Mesenchymal stem cell (in vitro differentiated cells and primary cell): ENCODE measurements at regions not wholly inside any gene's neighbourhood (a gene's known extent, or its start where the extent isn't known, plus 50 kb on each side); places are given as distances from the start of the nearest gene placed in this dataset.

Source experiments
- DNase-seq: peaks from one replicate; pipeline ENCODE4 v3.0.0-alpha.2; 2013
- H2AFZ ChIP-seq: one replicate; pipeline ENCODE4 v1.6.1; 2013; ENCODE audit warnings: low read depth, mild to moderate bottlenecking, control low read depth, inconsistent platforms, low read length, moderate library complexity
- H2AK5ac ChIP-seq: 2 replicates; pipeline ENCODE4 v1.6.1; 2013; ENCODE audit warnings: low read length, moderate library complexity, mild to moderate bottlenecking, inconsistent platforms; ENCODE audit not compliant: severe bottlenecking
- H2BK120ac ChIP-seq: one replicate; pipeline ENCODE4 v1.6.1; 2013; ENCODE audit warnings: low read depth, mild to moderate bottlenecking, inconsistent platforms, low read length, moderate library complexity
- H2BK12ac ChIP-seq, 2 experiments: one replicate each; pipeline ENCODE4 v1.6.1; 2013; ENCODE audit warnings: inconsistent platforms in 2 of 2, low read length in 2 of 2, mild to moderate bottlenecking in 2 of 2, moderate library complexity in 2 of 2, control low read depth in 1 of 2
- H2BK15ac ChIP-seq: one replicate; pipeline ENCODE4 v1.6.1; 2013; ENCODE audit warnings: mild to moderate bottlenecking, low read depth, inconsistent platforms; ENCODE audit not compliant: poor library complexity, severe bottlenecking
- H2BK5ac ChIP-seq: 2 replicates; pipeline ENCODE4 v1.6.1; 2013; ENCODE audit warnings: low read depth, mild to moderate bottlenecking, low read length, control low read depth, inconsistent platforms; ENCODE audit not compliant: poor library complexity, severe bottlenecking
- H3K14ac ChIP-seq, 2 experiments: one replicate each; pipeline ENCODE4 v1.6.1; 2013; ENCODE audit warnings: inconsistent platforms in 2 of 2, low read length in 2 of 2, control low read depth in 1 of 2, mild to moderate bottlenecking in 1 of 2, moderate library complexity in 1 of 2
- H3K18ac ChIP-seq, 2 experiments: one replicate each; pipeline ENCODE4 v1.6.1; 2013; ENCODE audit warnings: inconsistent platforms in 2 of 2, low read length in 2 of 2, control low read depth in 1 of 2, low read depth in 1 of 2, mild to moderate bottlenecking in 1 of 2
- H3K23ac ChIP-seq, 2 experiments: one replicate each; pipeline ENCODE4 v1.6.1; 2013; ENCODE audit warnings: inconsistent platforms in 2 of 2, low read length in 2 of 2, mild to moderate bottlenecking in 2 of 2, moderate library complexity in 2 of 2, control low read depth in 1 of 2
- H3K27ac ChIP-seq: 2 replicates; pipeline ENCODE4 v1.5.1; 2013; ENCODE audit warnings: mild to moderate bottlenecking, moderate library complexity, low read length, control low read depth, inconsistent platforms; ENCODE audit not compliant: poor library complexity, severe bottlenecking
- H3K27me3 ChIP-seq, 2 experiments: 2 replicates each; pipeline versions ENCODE4 v1.6.1 to v1.7.0; 2013; ENCODE audit warnings: low read length in 2 of 2, mild to moderate bottlenecking in 2 of 2, moderate library complexity in 2 of 2, control low read depth in 1 of 2, inconsistent platforms in 1 of 2; ENCODE audit not compliant: control insufficient read depth in 1 of 2, insufficient read depth in 1 of 2
- H3K36me3 ChIP-seq, 2 experiments: 2 replicates each; pipeline versions ENCODE4 v1.6.1 to v1.7.0; 2013; ENCODE audit warnings: low read length in 2 of 2, control low read depth in 1 of 2, inconsistent platforms in 1 of 2, low read depth in 1 of 2, mild to moderate bottlenecking in 1 of 2; ENCODE audit not compliant: insufficient read depth in 2 of 2, control insufficient read depth in 1 of 2
- H3K4ac ChIP-seq, 2 experiments: one replicate each; pipeline ENCODE4 v1.6.1; 2013; ENCODE audit warnings: inconsistent platforms in 2 of 2, low read length in 2 of 2, mild to moderate bottlenecking in 2 of 2, moderate library complexity in 2 of 2, control low read depth in 1 of 2, low read depth in 1 of 2
- H3K4me1 ChIP-seq: 2 replicates; pipeline ENCODE4 v1.6.1; 2013; ENCODE audit warnings: low read depth, low read length, control low read depth; ENCODE audit not compliant: control insufficient read depth, insufficient read depth
- H3K4me2 ChIP-seq: 2 replicates; pipeline ENCODE4 v1.6.1; 2013; ENCODE audit warnings: low read length, mild to moderate bottlenecking, inconsistent platforms; ENCODE audit not compliant: poor library complexity, severe bottlenecking
- H3K4me3 ChIP-seq, 2 experiments: 2 replicates each; pipeline versions ENCODE4 v1.5.1 to v1.7.0; 2013; ENCODE audit warnings: low read length in 2 of 2, mild to moderate bottlenecking in 2 of 2, control low read depth in 1 of 2, low read depth in 1 of 2; ENCODE audit not compliant: insufficient read depth in 1 of 2
- H3K79me1 ChIP-seq: replicated peaks from 2 replicates; pipeline ENCODE4 v1.6.1; 2013; ENCODE audit warnings: mild to moderate bottlenecking, control low read depth, low read length, inconsistent platforms; ENCODE audit not compliant: poor library complexity, severe bottlenecking
- H3K9ac ChIP-seq: 2 replicates; pipeline ENCODE4 v1.7.0; 2013; ENCODE audit warnings: mild to moderate bottlenecking, low read length, moderate library complexity
- H3K9me3 ChIP-seq: 2 replicates; pipeline ENCODE4 v1.7.0; 2013; ENCODE audit warnings: mild to moderate bottlenecking, low read length; ENCODE audit not compliant: control insufficient read depth
- H4K8ac ChIP-seq: one replicate; pipeline ENCODE4 v1.6.1; 2013; ENCODE audit warnings: inconsistent platforms, mild to moderate bottlenecking, low read length, moderate library complexity
- H4K91ac ChIP-seq: one replicate; pipeline ENCODE4 v1.6.1; 2013; ENCODE audit warnings: mild to moderate bottlenecking, low read length, inconsistent platforms
- WGBS: methylation state at CpG from one replicate; pipeline ENCODE4 v1.1.7; 2013; ENCODE audit warnings: mixed read lengths; 5-methylcytosine and 5-hydroxymethylcytosine counted together

- peaks cover 21% of the 10 kb centered on the region for H3K4me1 ChIP-seq
- H3K18ac ChIP-seq = no peak overlapping the region
- no peak overlapping the region for H2AK5ac ChIP-seq
- no peaks in the 10 kb centered on the region for H3K36me3 ChIP-seq
- H4K91ac ChIP-seq = no peak overlapping the region
- DNase-seq = no peak
- H3K9ac ChIP-seq = no peak overlapping the region
- H3K27ac ChIP-seq = no peak overlapping the region
- no peaks in the 10 kb centered on the region for H3K27me3 ChIP-seq
- H3K4me3 ChIP-seq = no peak overlapping the region
- no peak overlapping the region for H2BK12ac ChIP-seq
- H3K14ac ChIP-seq = no peak overlapping the region
- H2BK5ac ChIP-seq = no peak overlapping the region
- no peak overlapping the region for H3K4ac ChIP-seq
- H2BK15ac ChIP-seq = no peak overlapping the region
- H3K79me1 ChIP-seq = no peaks in the 10 kb centered on the region
- H4K8ac ChIP-seq = no peak overlapping the region
- H3K9me3 ChIP-seq = no peaks in the 10 kb centered on the region
- no peak overlapping the region for H3K23ac ChIP-seq
- H2AFZ ChIP-seq = no peak overlapping the region
- H2BK120ac ChIP-seq = no peak overlapping the region
- 98% methylated on average over 3 of the region's 5 CpGs for WGBS
- no peak overlapping the region for H3K4me2 ChIP-seq
Observed at GRCh38 chr16:48960830-48961229, 320.8 kb downstream of the CBLN1 start.

GRCh38 chr16:48959747-48960146 is 321.9 kb downstream of the CBLN1 start:
- H3K9me3 ChIP-seq = no peaks in the 10 kb centered on the region
- H3K9ac ChIP-seq = no peak overlapping the region
- H3K36me3 ChIP-seq = no peaks in the 10 kb centered on the region
- H3K4me2 ChIP-seq = no peak overlapping the region
- no peak overlapping the region for H2AFZ ChIP-seq
- DNase-seq = no peak
- no peak overlapping the region for H3K18ac ChIP-seq
- H3K23ac ChIP-seq = no peak overlapping the region
- H3K4ac ChIP-seq = no peak overlapping the region
- no peaks in the 10 kb centered on the region for H3K27me3 ChIP-seq
- H3K4me1 ChIP-seq = peaks cover 12% of the 10 kb centered on the region
- H2AK5ac ChIP-seq = no peak overlapping the region
- no peak overlapping the region for H2BK120ac ChIP-seq
- H4K8ac ChIP-seq = no peak overlapping the region
- no peak overlapping the region for H3K14ac ChIP-seq
- no peak overlapping the region for H3K4me3 ChIP-seq
- no peak overlapping the region for H4K91ac ChIP-seq
- H2BK12ac ChIP-seq = no peak overlapping the region
- H3K27ac ChIP-seq = no peak overlapping the region
- no peak overlapping the region for H2BK5ac ChIP-seq
- H3K79me1 ChIP-seq = no peaks in the 10 kb centered on the region
- no peak overlapping the region for H2BK15ac ChIP-seq

GRCh38 chr16:48959204-48959603 is 322.4 kb downstream of the CBLN1 start:
- H2BK120ac ChIP-seq = no peak overlapping the region
- 79% methylated on average over 3 of the region's 3 CpGs for WGBS
- no peak overlapping the region for H3K4me2 ChIP-seq
- H2AK5ac ChIP-seq = no peak overlapping the region
- no peaks in the 10 kb centered on the region for H3K9me3 ChIP-seq
- no peak overlapping the region for H2BK5ac ChIP-seq
- peak overlapping the region in 1 of 2 experiments; percentile 11 for H3K14ac ChIP-seq
- H3K27ac ChIP-seq = no peak overlapping the region
- no peak overlapping the region for H2BK15ac ChIP-seq
- H4K8ac ChIP-seq = no peak overlapping the region
- no peak overlapping the region for H3K4ac ChIP-seq
- H3K18ac ChIP-seq = peak overlapping the region in 1 of 2 experiments; percentile 56
- H3K9ac ChIP-seq = no peak overlapping the region
- no peak overlapping the region for H2AFZ ChIP-seq
- H3K27me3 ChIP-seq = no peaks in the 10 kb centered on the region
- H3K4me3 ChIP-seq = no peak overlapping the region
- no peak overlapping the region for H3K23ac ChIP-seq
- peak overlapping the region in 1 of 2 experiments; percentile 76 for H2BK12ac ChIP-seq
- H3K79me1 ChIP-seq = no peaks in the 10 kb centered on the region
- DNase-seq = no peak
- H4K91ac ChIP-seq = no peak overlapping the region
- H3K36me3 ChIP-seq = no peaks in the 10 kb centered on the region
- H3K4me1 ChIP-seq = peaks cover 10% of the 10 kb centered on the region

DNA sequence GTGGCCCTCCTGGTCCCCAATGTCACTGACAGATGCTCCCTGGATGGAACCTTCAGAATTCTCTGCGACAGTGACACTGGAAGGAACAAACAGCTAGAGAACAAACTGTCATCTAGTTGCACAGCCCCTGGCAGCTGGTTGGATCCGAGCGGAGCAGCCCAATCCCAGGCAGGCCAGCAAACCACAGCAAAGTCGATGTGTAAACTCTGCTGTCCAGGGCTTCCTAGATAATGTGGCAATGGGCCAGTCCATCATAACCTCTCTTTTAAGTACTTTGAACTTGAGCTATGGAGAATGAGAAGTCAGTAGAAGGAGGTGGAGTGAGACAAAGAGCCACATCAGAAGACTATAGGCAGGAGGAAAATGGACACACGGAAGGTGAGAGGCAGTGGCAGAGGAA is 323.0 kb downstream of the CBLN1 start:
- Histone ChIP-seq H3K4ac (no peak overlapping the region), H3K27ac (no peak overlapping the region), H3K14ac (no peak overlapping the region), H3K9me3 (no peaks in the 10 kb centered on the region), H2BK12ac (peak overlapping the region in 1 of 2 experiments; percentile 76), H2AFZ (no peak overlapping the region), H3K9ac (no peak overlapping the region), H2AK5ac (no peak overlapping the region), H2BK120ac (no peak overlapping the region), H3K27me3 (no peaks in the 10 kb centered on the region), H3K18ac (no peak overlapping the region), H3K79me1 (no peaks in the 10 kb centered on the region), H4K91ac (no peak overlapping the region), H3K4me1 (peaks cover 10% of the 10 kb centered on the region), H4K8ac (no peak overlapping the region), H3K23ac (no peak overlapping the region), H3K36me3 (no peaks in the 10 kb centered on the region), H3K4me2 (no peak overlapping the region), H3K4me3 (peak overlapping the region in 1 of 2 experiments; percentile 26), H2BK5ac (no peak overlapping the region), H2BK15ac (no peak overlapping the region)
- WGBS = 77% methylated on average over 5 of the region's 5 CpGs
- peak; percentile 39 for DNase-seq
